ENCODE measurements at regions not wholly inside any gene's neighbourhood (a gene's known extent, or its start where the extent isn't known, plus 50 kb on each side); places are given as distances from the start of the nearest gene placed in this dataset.

GRCh38 chr7:36048141-36048901, 104.7 kb upstream of the EEPD1 start:
- TF ChIP-seq CTCF (IDR thresholded peaks at IDR 0.05), result no peak
- TF ChIP-seq POLR2AphosphoS5 (IDR thresholded peaks at IDR 0.05), result peak; percentile 90
- no peak for TF ChIP-seq POLR2A (IDR thresholded peaks at IDR 0.05)
